ENCODE measurements at regions not wholly inside any gene's neighbourhood (a gene's known extent, or its start where the extent isn't known, plus 50 kb on each side); places are given as distances from the start of the nearest gene placed in this dataset.

DNA sequence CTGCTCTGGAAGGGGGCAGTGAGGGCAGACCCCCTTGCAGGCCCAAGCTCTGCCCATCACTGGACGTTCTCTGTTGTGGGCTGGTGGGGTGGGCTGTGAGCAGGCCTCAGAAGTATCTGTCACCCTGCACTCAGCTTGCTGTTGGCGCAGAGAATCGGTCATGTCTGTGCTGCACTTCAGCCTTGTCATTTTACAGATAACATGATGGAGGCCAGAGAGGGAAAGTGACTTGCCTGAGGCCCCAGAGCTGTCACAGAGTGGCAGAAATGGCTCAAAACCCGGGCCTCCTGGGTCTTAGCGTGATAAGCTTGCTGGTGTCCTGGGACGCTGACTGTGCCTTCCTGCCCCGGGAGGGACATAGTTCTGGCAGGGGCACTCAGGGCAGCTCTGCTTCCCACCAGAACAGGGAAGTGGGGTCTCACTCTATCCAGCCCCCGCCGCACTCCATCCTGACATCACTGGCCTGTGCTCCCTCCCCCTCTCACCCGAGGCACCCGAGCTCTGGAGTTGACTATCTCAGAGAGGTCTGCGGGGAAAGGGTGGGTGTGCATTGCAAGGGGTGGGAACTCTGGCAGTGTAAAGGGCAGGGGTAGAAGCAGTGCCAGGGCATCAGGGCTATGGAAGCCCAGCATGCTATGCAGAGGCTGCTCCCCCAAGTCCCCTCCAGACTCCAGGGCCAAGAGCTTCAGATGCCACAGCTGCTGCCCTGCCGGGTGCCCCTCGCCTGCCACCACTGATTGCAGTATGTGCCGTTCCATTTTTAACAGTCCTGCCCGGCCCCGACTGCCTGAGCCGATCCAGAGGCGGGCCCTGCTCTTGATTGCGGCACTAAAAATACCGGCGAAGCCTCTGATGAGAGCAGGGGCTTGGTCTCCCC lies 50.4 kb upstream of the NECTIN1 start:
- Mint-ChIP-seq H3K27ac (no peak overlapping the region), H3K27me3 (peaks cover 31% of the 10 kb centered on the region), H3K4me3 (no peak overlapping the region), H3K4me1 (no peaks in the 10 kb centered on the region), H3K36me3 (ENCODE audit: low read depth) (no peaks in the 10 kb centered on the region)
- H3K9me3 ChIP-seq (ENCODE audit: control insufficient read depth, low read length, poor library complexity, severe bottlenecking), result no peaks in the 10 kb centered on the region
- DNase-seq (no peak), ATAC-seq (no peak)

Data from T-helper 17 cell (primary cell).